AG20443 (cell line): ENCODE measurements at regions not wholly inside any gene's neighbourhood (a gene's known extent, or its start where the extent isn't known, plus 50 kb on each side); places are given as distances from the start of the nearest gene placed in this dataset.

ENCODE experiments used
- DNase-seq: peaks from one replicate; pipeline ENCODE4 v3.0.0; 2012; ENCODE audit warnings: low spot score, mixed read lengths

- DNase-seq, result no peak
These were observed 235.6 kb downstream of the ELAVL2 start for GRCh38 chr9:23590276-23591000.

- DNase-seq, result no peak
These were observed 231.6 kb downstream of the ELAVL2 start for GRCh38 chr9:23594421-23594820.

GRCh38 chr9:23596913-23597634 is 229.0 kb downstream of the ELAVL2 start:
- DNase-seq, result no peak

- DNase-seq, result no peak
These were observed 227.0 kb downstream of the ELAVL2 start for GRCh38 chr9:23598994-23599393.

- no peak for DNase-seq
These were observed 222.7 kb downstream of the ELAVL2 start for GRCh38 chr9:23603311-23603710.

- DNase-seq, result no peak
These were observed 219.9 kb downstream of the ELAVL2 start for GRCh38 chr9:23606107-23606506.

GRCh38 chr9:23608456-23608855 is 217.6 kb downstream of the ELAVL2 start:
- no peak for DNase-seq

GRCh38 chr9:23611869-23612268 is 214.2 kb downstream of the ELAVL2 start:
- DNase-seq, result no peak

- no peak for DNase-seq
These were observed 210.5 kb downstream of the ELAVL2 start for GRCh38 chr9:23615569-23615968.

GRCh38 chr9:23621188-23621587 is 204.9 kb downstream of the ELAVL2 start:
- DNase-seq, result no peak

GRCh38 chr9:23621924-23622323 is 204.1 kb downstream of the ELAVL2 start:
- no peak for DNase-seq

- DNase-seq, result no peak
These were observed 203.6 kb downstream of the ELAVL2 start for GRCh38 chr9:23622396-23622795.

GRCh38 chr9:23630488-23630887 is 195.6 kb downstream of the ELAVL2 start:
- no peak for DNase-seq

GRCh38 chr9:23635276-23635675 is 190.8 kb downstream of the ELAVL2 start:
- DNase-seq, result no peak

GRCh38 chr9:23636199-23636598 is 189.8 kb downstream of the ELAVL2 start:
- DNase-seq, result no peak

- no peak for DNase-seq
These were observed 188.0 kb downstream of the ELAVL2 start for GRCh38 chr9:23638011-23638410.

GRCh38 chr9:23638837-23639426 is 187.1 kb downstream of the ELAVL2 start:
- DNase-seq, result no peak
